A673 (cell line): ENCODE measurements at regions not wholly inside any gene's neighbourhood (a gene's known extent, or its start where the extent isn't known, plus 50 kb on each side); places are given as distances from the start of the nearest gene placed in this dataset.

Source experiments
- BruUV-seq: library from RNA; stranded (reverse); fragments of 400-500 nt; replicated peaks from 2 replicates; lab custom pipeline; 2021; lab: Mats Ljungman, UMichigan
- CTCF ChIA-PET: fragments of 300-600 bp; sonication (Branson Sonifier 250); formaldehyde crosslinking; loops from one replicate; lab custom pipeline; 2022; ENCODE audit warnings: antibody characterized with exemption; lab: Charles Lee
- POLR2A ChIA-PET: fragments of 300-600 bp; sonication (Branson Sonifier 250); formaldehyde crosslinking; loops from one replicate; lab custom pipeline; 2022; ENCODE audit warnings: antibody characterized with exemption; ENCODE audit not compliant: low non-redundant PET; lab: Charles Lee
- DNase-seq: peaks from one replicate; pipeline ENCODE4 v3.0.0-alpha.2; 2015; ENCODE audit warnings: low spot score
- H3K27ac ChIP-seq: fragments of 200-600 bp; sonication (generic); 2 replicates; pipeline ENCODE4 v1.5.1; 2016; ENCODE audit warnings: mixed run types, low read depth, mild to moderate bottlenecking, mixed read lengths, antibody characterized with exemption, low read length; ENCODE audit not compliant: poor library complexity, severe bottlenecking
- H3K27me3 ChIP-seq: fragments of 200-600 bp; sonication (generic); replicated peaks from 2 replicates; pipeline ENCODE4 v1.6.1; 2017; ENCODE audit warnings: mixed run types, low read depth, mild to moderate bottlenecking, mixed read lengths, antibody characterized with exemption, low read length; ENCODE audit not compliant: insufficient read depth, poor library complexity
- H3K36me3 ChIP-seq: fragments of 200-600 bp; sonication (generic); 2 replicates; pipeline ENCODE4 v1.6.1; 2016; ENCODE audit warnings: mixed run types, mild to moderate bottlenecking, mixed read lengths, antibody characterized with exemption, low read length; ENCODE audit not compliant: insufficient read depth, poor library complexity, severe bottlenecking
- H3K4me1 ChIP-seq: fragments of 200-600 bp; sonication (generic); 2 replicates; pipeline ENCODE4 v1.6.1; 2017; ENCODE audit warnings: mixed run types, mild to moderate bottlenecking, mixed read lengths, antibody characterized with exemption, low read length; ENCODE audit not compliant: insufficient read depth, poor library complexity, severe bottlenecking
- H3K4me3 ChIP-seq: fragments of 200-600 bp; sonication (generic); 2 replicates; pipeline ENCODE4 v1.5.1; 2016; ENCODE audit warnings: low read depth, mixed run types, mild to moderate bottlenecking, mixed read lengths, low read length; ENCODE audit not compliant: poor library complexity, severe bottlenecking
- H3K9me3 ChIP-seq: fragments of 200-600 bp; sonication (generic); 2 replicates; pipeline ENCODE4 v1.6.1; 2016; ENCODE audit warnings: mixed run types, low read depth, mild to moderate bottlenecking, mixed read lengths, antibody characterized with exemption, low read length; ENCODE audit not compliant: poor library complexity, severe bottlenecking
- CTCF ChIP-seq: fragments of 300-800, 200-600 bp; sonication (generic); conservative IDR thresholded peaks from 2 replicates; pipeline ENCODE4 v1.5.1; 2017; ENCODE audit warnings: low read depth, mild to moderate bottlenecking, antibody characterized with exemption, low read length, moderate library complexity, mixed read lengths
- EZH2 ChIP-seq: fragments of 200-600 bp; sonication (generic); IDR thresholded peaks from 2 replicates; pipeline ENCODE4 v1.6.1; 2017; ENCODE audit warnings: borderline replicate concordance, low read depth, mild to moderate bottlenecking, mixed read lengths, antibody characterized with exemption, low read length; ENCODE audit not compliant: poor library complexity, severe bottlenecking
- intact Hi-C: fragments of 100-400 bp; cut with micrococcal nuclease; formaldehyde crosslinking; loops from one replicate; pipeline ENCODE4 v1.10.0; 2022; ENCODE audit not compliant: unreplicated experiment

GRCh38 chr1:181429462-181429861 is 53.9 kb upstream of the CACNA1E start:
- TF ChIP-seq CTCF, result no peak
- no peak for TF ChIP-seq EZH2
- POLR2A ChIA-PET, result no interaction called here
- no TSS peak for BruUV-seq

DNA sequence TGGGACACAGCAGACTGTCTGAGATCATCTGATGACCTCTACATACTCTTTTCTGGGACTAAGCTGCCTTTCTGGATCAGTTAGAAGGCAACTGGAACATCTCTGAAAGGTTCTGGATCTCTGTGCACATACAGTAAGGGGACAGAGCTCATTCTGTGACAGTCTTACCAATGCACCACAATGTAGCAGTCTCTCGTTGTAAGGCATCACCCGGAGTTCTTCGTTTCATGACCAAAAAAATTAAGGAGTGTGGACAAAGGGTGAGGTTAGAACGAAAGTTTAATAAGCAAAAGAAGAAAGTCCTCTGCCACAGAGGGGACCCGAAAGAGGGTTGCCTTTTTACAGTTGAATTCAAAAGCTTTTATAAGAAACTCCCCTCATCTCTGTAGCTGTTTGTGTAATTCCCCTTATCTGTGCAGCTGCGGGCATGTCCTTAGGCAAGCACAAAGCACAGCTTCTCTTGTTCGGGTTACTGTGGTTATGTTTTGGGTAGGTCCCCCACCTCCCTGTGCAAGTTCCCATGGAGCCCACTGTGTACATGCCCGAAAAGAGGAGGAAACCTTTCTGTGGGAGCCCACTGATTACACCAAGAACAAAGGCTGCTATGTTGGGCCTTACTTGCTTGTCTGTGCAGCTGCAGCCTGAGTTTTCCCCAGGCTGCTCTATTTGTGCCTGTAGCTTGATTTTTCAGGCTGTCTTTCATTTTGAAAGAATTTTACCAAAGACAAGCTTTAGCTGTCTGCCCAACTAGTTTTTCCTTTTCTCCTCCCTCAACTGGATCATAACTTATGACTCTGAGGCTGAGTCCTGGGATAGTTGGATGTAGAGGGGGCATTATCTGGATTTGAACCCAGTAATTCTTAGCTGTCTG is 53.1 kb upstream of the CACNA1E start:
- POLR2A ChIA-PET, result no interaction called here
- CTCF ChIA-PET, result no interaction called here
- no peaks in the 10 kb centered on the region for H3K36me3 ChIP-seq
- no peak overlapping the region for H3K27ac ChIP-seq
- H3K9me3 ChIP-seq, result no peaks in the 10 kb centered on the region
- DNase-seq, result no peak
- peaks cover 38% of the 10 kb centered on the region for H3K27me3 ChIP-seq
- BruUV-seq, result no TSS peak
- H3K4me1 ChIP-seq, result no peaks in the 10 kb centered on the region
- H3K4me3 ChIP-seq, result no peak overlapping the region
- TF ChIP-seq CTCF (no peak), EZH2 (no peak)
- intact Hi-C loops, result no loop called here

More at GRCh38 chr1:181429462-181429861, 53.9 kb upstream of the CACNA1E start:
- H3K4me1 ChIP-seq, result no peaks in the 10 kb centered on the region
- DNase-seq, result no peak
- H3K4me3 ChIP-seq, result no peak overlapping the region
- intact Hi-C loops, result loop anchor here (10.0 kb wide), 1 partner anchor 915 kb away; no protein-coding TSS in a partner anchor
- H3K27me3 ChIP-seq, result peaks cover 32% of the 10 kb centered on the region
- CTCF ChIA-PET, result no interaction called here
- H3K27ac ChIP-seq, result no peak overlapping the region
- H3K9me3 ChIP-seq, result no peaks in the 10 kb centered on the region
- no peaks in the 10 kb centered on the region for H3K36me3 ChIP-seq
